Natural killer cell (primary cell): ENCODE measurements at regions not wholly inside any gene's neighbourhood (a gene's known extent, or its start where the extent isn't known, plus 50 kb on each side); places are given as distances from the start of the nearest gene placed in this dataset.

Experiments used
- ATAC-seq, 3 donors: fragments of 150-1000 bp in 2 of 3; fragments of 200-7000 bp in 1 of 3; cut with Tn5 transposase; 1 replicate in 1 of 3; 2 replicates in 2 of 3; pipeline ENCODE4 v1.10.0; 2021; ENCODE audit warnings: mild to moderate bottlenecking in 2 of 3, moderate library complexity in 2 of 3
- DNase-seq, 2 donors: peaks; one replicate each; pipeline versions ENCODE4 v3.0.0 to v3.0.0-alpha.2; 2013 to 2021; ENCODE audit warnings: mixed read lengths in 1 of 2
- H3K27ac ChIP-seq: one replicate; pipeline ENCODE4 v1.5.1; 2013; ENCODE audit warnings: mild to moderate bottlenecking, low read length
- H3K27me3 ChIP-seq: one replicate; pipeline ENCODE4 v1.6.1; 2013; ENCODE audit warnings: low read length; ENCODE audit not compliant: control insufficient read depth, insufficient read depth
- H3K36me3 ChIP-seq: one replicate; pipeline ENCODE4 v1.6.1; 2013; ENCODE audit warnings: low read length; ENCODE audit not compliant: control insufficient read depth, insufficient read depth
- H3K4me1 ChIP-seq: one replicate; pipeline ENCODE4 v1.6.1; 2013; ENCODE audit warnings: low read length; ENCODE audit not compliant: control insufficient read depth, insufficient read depth
- H3K4me3 ChIP-seq: one replicate; pipeline ENCODE4 v1.5.1; 2013; ENCODE audit warnings: low read length
- H3K9me3 ChIP-seq: one replicate; pipeline ENCODE4 v1.6.1; 2013; ENCODE audit warnings: low read length; ENCODE audit not compliant: control insufficient read depth, insufficient read depth
- H3K27ac Mint-ChIP-seq, 2 donors: one replicate each; pipeline ENCODE4 v1.8.0; 2022; ENCODE audit warnings: mild to moderate bottlenecking in 2 of 2, mixed read lengths in 2 of 2, moderate library complexity in 1 of 2
- H3K27me3 Mint-ChIP-seq, 2 donors: one replicate each; pipeline ENCODE4 v1.8.0; 2022; ENCODE audit warnings: low read depth in 2 of 2, mixed read lengths in 2 of 2
- H3K36me3 Mint-ChIP-seq: one replicate; pipeline ENCODE4 v1.8.0; 2022; ENCODE audit warnings: mixed read lengths
- H3K4me1 Mint-ChIP-seq, 2 donors: one replicate each; pipeline ENCODE4 v1.8.0; 2022; ENCODE audit warnings: mixed read lengths in 2 of 2
- H3K4me3 Mint-ChIP-seq: one replicate; pipeline ENCODE4 v1.8.0; 2022; ENCODE audit warnings: mild to moderate bottlenecking, moderate library complexity, mixed read lengths
- H3K9me3 Mint-ChIP-seq, 2 donors: one replicate each; pipeline ENCODE4 v1.8.0; 2022; ENCODE audit warnings: mixed read lengths in 2 of 2
- WGBS: methylation state at CpG from one replicate; pipeline ENCODE4 v1.1.7; 2013; ENCODE audit warnings: missing lambda C conversion rate; ENCODE audit not compliant: insufficient coverage; 5-methylcytosine and 5-hydroxymethylcytosine counted together
- intact Hi-C: fragments of 100-400 bp; cut with micrococcal nuclease; formaldehyde crosslinking; loops from one replicate; pipeline ENCODE4 v1.14.2; 2022
- TF ChIP-seq, protein P1 (sequence below): fragments of 200-600 bp; IDR thresholded peaks from one replicate; pipeline ENCODE4 v1.8.0; 2022; ENCODE audit warnings: antibody characterized with exemption

DNA sequence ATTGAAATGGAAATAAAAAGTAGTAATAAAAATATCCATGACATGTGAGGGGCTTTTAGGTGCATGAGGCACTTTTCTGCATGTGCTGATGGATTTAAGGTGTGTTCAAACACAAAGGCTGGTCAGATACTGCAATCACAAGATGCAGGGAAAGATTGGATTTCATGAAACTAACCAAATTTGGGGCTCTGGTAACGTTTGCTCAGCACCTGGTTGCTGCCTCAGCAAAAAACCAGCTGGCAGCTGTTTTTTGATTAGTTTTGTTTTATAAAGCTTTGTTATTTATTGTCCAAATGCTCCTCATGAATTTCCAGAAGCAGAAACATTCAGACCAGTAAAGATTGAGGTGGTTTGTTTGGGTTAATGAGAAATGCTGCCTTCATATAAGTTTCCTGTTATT, 195.7 kb upstream of the NRG3 start:
- TF ChIP-seq, protein P1, sequence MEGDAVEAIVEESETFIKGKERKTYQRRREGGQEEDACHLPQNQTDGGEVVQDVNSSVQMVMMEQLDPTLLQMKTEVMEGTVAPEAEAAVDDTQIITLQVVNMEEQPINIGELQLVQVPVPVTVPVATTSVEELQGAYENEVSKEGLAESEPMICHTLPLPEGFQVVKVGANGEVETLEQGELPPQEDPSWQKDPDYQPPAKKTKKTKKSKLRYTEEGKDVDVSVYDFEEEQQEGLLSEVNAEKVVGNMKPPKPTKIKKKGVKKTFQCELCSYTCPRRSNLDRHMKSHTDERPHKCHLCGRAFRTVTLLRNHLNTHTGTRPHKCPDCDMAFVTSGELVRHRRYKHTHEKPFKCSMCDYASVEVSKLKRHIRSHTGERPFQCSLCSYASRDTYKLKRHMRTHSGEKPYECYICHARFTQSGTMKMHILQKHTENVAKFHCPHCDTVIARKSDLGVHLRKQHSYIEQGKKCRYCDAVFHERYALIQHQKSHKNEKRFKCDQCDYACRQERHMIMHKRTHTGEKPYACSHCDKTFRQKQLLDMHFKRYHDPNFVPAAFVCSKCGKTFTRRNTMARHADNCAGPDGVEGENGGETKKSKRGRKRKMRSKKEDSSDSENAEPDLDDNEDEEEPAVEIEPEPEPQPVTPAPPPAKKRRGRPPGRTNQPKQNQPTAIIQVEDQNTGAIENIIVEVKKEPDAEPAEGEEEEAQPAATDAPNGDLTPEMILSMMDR: no peak
- no peaks in the 10 kb centered on the region for H3K4me1 Mint-ChIP-seq
- 40% methylated on average over 1 of the region's 1 CpG for WGBS
- peaks cover 13% of the 10 kb centered on the region for H3K36me3 Mint-ChIP-seq
- Histone ChIP-seq H3K27me3 (no peaks in the 10 kb centered on the region), H3K9me3 (peaks cover 4% of the 10 kb centered on the region), H3K4me3 (no peak overlapping the region), H3K4me1 (no peaks in the 10 kb centered on the region), H3K36me3 (no peaks in the 10 kb centered on the region), H3K27ac (no peak overlapping the region)
- intact Hi-C loops: no loop called here
- no peak overlapping the region for H3K4me3 Mint-ChIP-seq
- ATAC-seq (no peak), DNase-seq (no peak)
- H3K27ac Mint-ChIP-seq: no peak overlapping the region
- peaks cover 3 to 6% of the 10 kb centered on the region in 2 donors for H3K9me3 Mint-ChIP-seq
- no peaks in the 10 kb centered on the region for H3K27me3 Mint-ChIP-seq

DNA sequence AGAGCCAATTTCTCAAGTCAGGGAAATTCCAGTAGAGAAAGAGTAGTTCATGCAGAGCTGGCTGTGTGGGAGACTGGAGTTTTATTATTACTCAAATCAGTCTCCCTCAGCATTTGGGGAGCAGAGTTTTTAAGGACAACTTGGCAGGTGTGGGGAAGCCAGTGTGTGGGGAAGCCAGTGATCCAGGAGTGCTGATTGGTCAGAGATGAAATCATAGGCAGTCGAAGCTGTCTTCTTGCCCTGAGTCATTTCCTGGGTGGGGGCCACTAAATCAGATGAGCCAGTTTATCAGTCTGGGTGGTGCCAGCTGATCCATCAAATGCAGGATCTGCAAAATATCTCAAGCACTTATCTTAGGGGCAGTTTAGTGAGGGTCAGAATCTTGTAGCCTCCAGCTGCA, 194.6 kb upstream of the NRG3 start:
- peaks cover 3 to 6% of the 10 kb centered on the region in 2 donors for H3K9me3 Mint-ChIP-seq
- Histone ChIP-seq H3K27me3 (no peaks in the 10 kb centered on the region), H3K36me3 (no peaks in the 10 kb centered on the region), H3K4me1 (no peaks in the 10 kb centered on the region), H3K27ac (no peak overlapping the region), H3K4me3 (no peak overlapping the region), H3K9me3 (peaks cover 4% of the 10 kb centered on the region)
- no peak overlapping the region for H3K4me3 Mint-ChIP-seq
- TF ChIP-seq, protein P1: no peak
- H3K36me3 Mint-ChIP-seq: peaks cover 6% of the 10 kb centered on the region
- intact Hi-C loops: no loop called here
- ATAC-seq: no peak
- no peak for DNase-seq
- H3K27ac Mint-ChIP-seq: no peak overlapping the region
- H3K27me3 Mint-ChIP-seq: no peaks in the 10 kb centered on the region
- H3K4me1 Mint-ChIP-seq: no peaks in the 10 kb centered on the region
- 40% methylated on average over 1 of the region's 1 CpG for WGBS

DNA sequence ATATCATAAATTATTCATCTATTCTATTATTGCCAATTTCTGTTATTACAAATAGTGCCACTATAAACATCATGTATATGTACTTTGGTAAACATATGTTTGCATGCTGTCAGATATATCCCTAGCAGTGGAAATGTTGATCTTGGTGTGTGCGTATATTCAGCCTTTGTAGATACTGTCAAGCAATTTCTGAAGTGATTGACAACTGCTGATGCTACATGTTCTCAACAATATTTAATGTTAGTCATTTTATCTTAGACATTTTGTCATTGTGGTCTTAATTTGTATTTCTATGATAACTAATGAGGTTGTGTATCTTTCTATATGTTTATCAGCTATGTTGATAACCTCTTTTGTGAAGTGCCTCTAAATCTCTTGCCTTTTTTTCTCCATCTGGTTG, 186.5 kb upstream of the NRG3 start:
- Histone ChIP-seq H3K4me1 (no peaks in the 10 kb centered on the region), H3K4me3 (no peak overlapping the region), H3K9me3 (no peaks in the 10 kb centered on the region), H3K27me3 (no peaks in the 10 kb centered on the region), H3K27ac (no peak overlapping the region), H3K36me3 (no peaks in the 10 kb centered on the region)
- intact Hi-C loops: no loop called here
- 100% methylated on average over 1 of the region's 1 CpG for WGBS
- Mint-ChIP-seq H3K36me3 (peaks cover 6% of the 10 kb centered on the region), H3K27ac (no peak overlapping the region), H3K4me3 (no peak overlapping the region), H3K27me3 (no peaks in the 10 kb centered on the region), H3K4me1 (no peaks in the 10 kb centered on the region), H3K9me3 (peaks cover 16 to 19% of the 10 kb centered on the region in 2 donors)
- DNase-seq: no peak
- ATAC-seq: no peak
- TF ChIP-seq, protein P1: no peak

DNA sequence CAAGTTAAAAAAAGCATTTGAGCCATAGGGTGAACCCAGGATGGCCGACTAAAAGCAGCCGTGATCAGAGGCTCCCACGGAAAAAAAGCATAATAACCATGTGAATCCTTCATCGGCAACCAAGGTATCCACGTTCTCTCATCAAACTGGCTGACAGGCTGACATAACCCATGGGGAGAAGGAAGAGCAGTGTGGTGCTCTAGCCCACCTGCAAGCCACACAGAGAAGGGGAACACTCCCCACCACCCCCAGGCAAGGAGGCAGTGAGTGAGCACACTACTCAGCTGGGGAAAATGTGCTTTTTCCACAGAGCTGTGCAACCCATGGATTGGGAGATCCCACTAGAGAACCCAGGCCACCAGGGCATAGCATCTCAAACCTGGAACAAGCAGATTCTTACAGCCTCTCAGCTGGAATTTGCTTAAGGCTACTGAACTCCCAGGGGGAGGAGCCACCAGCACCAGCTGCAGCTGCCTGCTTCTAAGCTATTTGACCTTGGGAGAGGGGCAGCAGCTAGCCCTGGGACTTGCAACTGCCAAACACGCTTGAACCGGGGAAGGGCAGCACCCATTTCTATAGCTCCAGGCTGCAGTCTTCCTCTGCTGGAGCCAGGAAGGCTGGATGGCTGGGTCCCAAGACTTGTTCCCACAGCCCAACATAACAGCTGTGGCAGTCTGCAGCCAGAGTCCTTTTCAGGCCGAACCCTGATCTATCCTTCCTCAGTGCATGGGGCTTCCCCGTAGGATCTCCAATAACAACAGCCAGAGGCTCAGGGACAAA, 178.2 kb upstream of the NRG3 start:
- no peak for DNase-seq
- no peak overlapping the region for H3K4me3 Mint-ChIP-seq
- Histone ChIP-seq H3K9me3 (peaks cover 13% of the 10 kb centered on the region), H3K4me3 (no peak overlapping the region), H3K27me3 (no peaks in the 10 kb centered on the region), H3K36me3 (no peaks in the 10 kb centered on the region), H3K27ac (no peak overlapping the region), H3K4me1 (no peaks in the 10 kb centered on the region)
- no peak overlapping the region for H3K27ac Mint-ChIP-seq
- H3K36me3 Mint-ChIP-seq: peaks cover 19% of the 10 kb centered on the region
- no peaks in the 10 kb centered on the region for H3K4me1 Mint-ChIP-seq
- 94% methylated on average over 9 of the region's 9 CpGs for WGBS
- TF ChIP-seq, protein P1: no peak
- intact Hi-C loops: no loop called here
- H3K27me3 Mint-ChIP-seq: no peaks in the 10 kb centered on the region
- no peak for ATAC-seq
- H3K9me3 Mint-ChIP-seq: peaks cover 31 to 33% of the 10 kb centered on the region in 2 donors
